ENCODE measurements at regions not wholly inside any gene's neighbourhood (a gene's known extent, or its start where the extent isn't known, plus 50 kb on each side); places are given as distances from the start of the nearest gene placed in this dataset.

DNA sequence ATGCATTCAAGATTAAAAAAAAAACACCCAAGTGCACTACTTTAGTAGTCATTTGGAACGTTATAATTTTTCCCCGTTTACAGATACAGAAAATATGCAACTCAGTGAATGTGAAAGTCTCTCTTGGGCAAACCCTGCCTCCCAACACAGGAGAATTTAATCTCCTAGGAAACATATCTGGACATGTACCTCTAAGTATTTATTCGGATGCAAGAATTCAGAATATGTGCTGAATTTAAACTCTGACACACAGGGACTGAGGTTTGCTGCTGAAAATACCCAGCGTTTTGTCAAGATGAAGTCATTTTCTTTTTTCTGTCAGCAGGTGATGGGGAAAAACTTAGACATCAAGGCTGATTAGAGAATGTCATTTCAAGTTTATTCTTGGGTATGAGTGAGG, 105.4 kb downstream of the ACKR3 start:
- TF ChIP-seq GATA2 (IDR thresholded peaks at IDR 0.05; ENCODE audit: low read depth, low read length), result no peak
- no peak for TF ChIP-seq GATA3 (IDR thresholded peaks at IDR 0.05; ENCODE audit: low read depth, low read length)

All from SH-SY5Y (cell line).